DMS153 (cell line): ENCODE measurements at regions not wholly inside any gene's neighbourhood (a gene's known extent, or its start where the extent isn't known, plus 50 kb on each side); places are given as distances from the start of the nearest gene placed in this dataset.

Source experiments
- DNase-seq: peaks from one replicate; lab custom pipeline; 2025; lab: John Stamatoyannopoulos, UW

DNA sequence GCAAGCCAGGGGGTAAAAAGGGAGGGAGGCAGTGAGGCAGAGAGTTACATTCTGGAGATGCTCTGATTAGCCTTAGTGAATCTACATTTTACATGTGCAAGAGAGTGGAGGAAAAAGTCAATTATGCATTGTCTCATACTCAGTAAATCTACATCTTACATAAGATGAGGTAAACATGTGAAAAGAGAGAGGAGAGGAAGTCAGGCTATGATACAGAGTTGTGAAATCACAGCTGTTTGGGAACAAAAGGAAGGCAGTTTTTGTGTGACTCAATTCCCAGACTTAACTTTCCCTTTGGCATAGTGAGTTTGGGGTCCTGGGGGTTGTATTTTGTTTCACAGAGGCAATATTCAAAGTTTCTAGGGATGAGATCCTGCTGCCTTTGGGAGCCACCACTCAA, 67.8 kb downstream of the GP2 start:
- no peak for DNase-seq

DNA sequence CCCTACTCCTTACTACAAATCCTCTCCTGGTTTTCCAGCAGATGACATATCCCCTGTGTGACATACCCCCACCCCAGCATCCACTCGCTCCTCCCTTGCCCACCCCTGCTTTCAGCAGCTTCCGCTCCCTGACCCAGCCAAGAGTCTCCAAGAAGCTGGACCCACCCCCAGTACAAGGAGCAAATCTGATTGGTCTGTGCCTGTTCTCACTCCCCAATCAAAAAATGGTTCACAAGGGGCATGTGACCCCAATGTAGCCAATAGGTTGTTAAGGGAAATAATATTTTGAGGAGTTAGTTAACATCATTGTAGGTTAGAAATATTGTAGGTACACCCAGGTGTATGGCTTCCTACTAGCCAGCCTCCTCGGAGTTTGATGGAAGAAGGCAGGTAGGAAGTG, 70.1 kb downstream of the GP2 start:
- DNase-seq: no peak

DNA sequence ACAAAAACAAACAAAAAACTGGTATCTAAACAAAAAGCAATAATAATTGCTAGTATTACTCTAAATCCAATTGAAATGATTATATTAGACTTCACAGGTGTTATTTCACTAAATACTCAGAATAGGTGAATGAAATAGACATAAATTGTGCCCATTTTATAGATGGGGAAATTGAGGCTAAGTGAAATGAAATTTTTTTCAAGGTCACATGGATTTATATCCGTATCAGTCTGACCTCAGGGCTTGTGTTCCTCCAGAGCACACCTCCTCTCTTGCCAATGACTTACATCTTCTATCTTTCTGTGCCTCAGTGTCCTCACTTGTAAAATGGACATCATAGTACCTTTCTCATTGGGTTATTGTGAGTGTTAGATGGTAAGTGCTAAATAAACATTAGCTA, 72.3 kb downstream of the GP2 start:
- no peak for DNase-seq

GRCh38 chr16:20253825-20254224, 73.5 kb downstream of the GP2 start:
- no peak for DNase-seq

DNA sequence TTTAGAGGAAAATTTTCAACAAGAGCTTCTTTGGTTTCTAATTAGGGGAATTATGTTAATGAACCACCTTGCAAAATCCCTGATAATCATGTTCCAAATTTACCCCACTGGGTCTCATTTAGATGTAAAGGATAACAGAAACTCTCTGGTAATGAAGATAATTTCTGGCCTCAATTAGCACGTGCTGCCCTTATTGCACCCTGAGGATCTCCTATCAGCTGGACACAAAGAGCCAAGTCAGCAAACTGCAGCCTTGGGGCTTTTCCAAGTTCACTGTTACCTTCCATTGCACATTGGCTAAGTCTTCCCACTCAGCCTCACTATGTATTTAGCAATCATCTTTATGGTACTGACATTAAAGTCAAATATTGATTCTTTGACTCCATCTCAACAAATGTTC, 78.1 kb downstream of the GP2 start:
- DNase-seq: no peak

GRCh38 chr16:20247076-20247475, 80.2 kb downstream of the GP2 start:
- DNase-seq: no peak

- DNase-seq: no peak
Observed at GRCh38 chr16:20243731-20244281, 83.5 kb downstream of the GP2 start.

DNA sequence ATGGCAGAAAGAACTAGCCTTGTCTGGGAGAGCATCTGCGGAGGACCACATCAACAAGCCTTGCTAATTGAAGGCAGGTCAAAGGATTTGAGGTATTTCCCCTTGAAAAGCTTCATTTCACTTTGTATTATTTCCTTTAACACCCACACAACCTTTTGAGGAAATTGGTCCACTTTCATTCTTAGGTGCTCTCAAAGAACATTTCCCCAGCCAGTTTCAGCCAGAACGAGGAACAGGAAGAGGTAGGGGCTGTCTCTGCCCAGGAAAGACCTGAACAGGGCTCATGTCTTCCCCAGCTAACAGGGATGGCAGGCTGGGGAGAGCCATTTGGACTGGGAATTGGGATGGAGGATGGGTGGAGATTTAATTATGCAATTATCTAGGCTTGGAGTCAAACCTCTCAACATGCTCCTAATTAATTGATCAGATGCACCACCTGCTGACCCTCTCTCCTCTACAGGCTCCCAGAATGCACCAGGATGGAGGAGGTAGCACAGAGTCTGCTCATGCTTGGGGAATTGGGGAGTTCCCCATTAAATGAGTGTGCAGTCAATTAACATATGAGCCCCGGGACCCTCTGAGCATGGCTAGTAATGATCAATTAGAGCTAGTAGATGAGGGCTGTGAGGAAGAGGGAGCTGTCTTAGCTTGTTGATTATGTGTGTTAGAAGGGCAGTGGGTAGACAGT, 84.6 kb downstream of the GP2 start:
- DNase-seq: no peak

DNA sequence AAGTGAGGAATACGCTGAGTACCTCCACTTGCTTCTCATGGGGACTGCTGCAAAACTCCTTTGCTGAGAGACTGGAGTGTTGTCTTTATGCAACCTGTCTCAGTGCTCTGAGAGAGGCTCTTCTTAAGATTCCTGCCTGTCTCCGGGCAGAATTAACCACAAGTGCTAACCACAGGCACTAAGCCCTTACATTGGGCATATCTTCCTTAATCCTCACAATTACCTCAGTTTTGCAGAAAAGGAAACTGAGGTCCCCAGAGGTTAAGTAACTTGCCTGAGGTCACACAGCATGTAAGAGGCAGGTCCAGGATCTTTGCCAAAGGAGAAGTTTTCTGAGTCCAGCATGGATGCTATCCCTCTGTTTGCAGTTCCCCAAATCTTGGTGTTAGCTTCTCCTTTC, 86.0 kb downstream of the GP2 start:
- DNase-seq: no peak

DNA sequence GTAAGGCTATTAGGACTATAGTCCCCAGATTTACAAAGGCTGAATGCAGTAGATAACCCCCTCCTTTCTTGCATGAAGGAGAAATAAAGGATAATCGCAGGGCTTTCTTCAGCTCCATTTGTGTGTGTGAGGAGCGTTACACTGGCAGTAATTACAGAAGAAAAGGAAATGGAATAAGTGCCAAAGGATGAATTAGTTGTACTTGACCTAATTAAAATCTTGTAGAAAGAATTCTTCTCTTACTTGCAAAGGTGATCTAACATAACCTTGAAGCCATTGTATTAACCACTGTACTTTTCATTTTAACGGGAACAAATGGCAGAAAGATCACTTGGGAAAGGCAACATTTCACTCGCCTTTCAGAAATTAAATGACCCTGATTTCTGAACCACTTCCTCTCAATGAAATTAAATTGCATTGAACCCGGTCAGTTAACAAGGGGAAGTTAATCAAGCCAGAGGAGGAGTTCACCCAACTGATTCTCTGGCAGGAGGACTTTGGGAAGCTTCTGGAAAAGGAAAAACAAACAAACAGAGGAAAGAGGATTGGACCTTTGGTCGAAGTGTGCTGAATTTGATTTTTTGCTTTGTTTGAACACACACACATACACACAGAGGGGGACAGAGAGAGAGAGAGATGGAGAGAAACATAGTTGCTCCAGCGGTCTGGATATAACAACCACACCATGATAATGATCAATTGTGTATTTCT, 90.6 kb downstream of the GP2 start:
- DNase-seq: no peak

- DNase-seq: no peak
Observed at GRCh38 chr16:20225228-20225733, 102.0 kb downstream of the GP2 start.

- DNase-seq: no peak
Observed at GRCh38 chr16:20221208-20221607, 106.1 kb downstream of the GP2 start.

- DNase-seq: no peak
Observed at GRCh38 chr16:20218093-20218492, 109.2 kb downstream of the GP2 start.

DNA sequence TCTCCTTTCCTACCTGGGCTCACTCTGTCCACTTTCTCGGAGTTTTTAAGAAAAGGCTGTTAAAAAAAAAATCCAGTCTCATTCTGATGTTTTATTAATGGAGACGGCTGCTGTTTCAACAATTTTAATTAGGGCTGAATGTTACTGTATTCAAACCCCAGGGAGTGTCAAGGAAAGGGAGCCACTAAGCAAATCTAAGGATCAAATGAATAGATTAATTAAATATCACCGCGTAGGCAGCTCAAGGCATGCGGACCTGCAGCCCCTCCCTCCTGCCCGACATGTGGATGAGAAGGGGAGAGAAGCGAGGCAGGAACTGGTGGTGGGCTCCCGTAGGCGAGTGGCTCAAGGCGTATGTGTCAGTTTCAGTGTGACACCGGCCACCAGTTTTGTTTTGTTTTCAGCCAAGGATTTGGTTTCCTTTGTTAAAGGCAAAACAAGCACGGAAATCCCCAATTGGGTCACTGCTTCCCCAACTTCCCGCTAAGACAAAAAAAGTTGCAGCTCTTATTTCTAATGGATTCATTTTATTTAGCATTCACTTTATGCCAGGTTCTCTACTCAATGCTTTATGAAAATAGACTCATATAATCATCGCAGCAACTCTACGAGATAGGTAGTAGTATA, 110.6 kb downstream of the GP2 start:
- DNase-seq: no peak

- DNase-seq: no peak
Observed at GRCh38 chr16:20214401-20214800, 112.9 kb downstream of the GP2 start.

DNA sequence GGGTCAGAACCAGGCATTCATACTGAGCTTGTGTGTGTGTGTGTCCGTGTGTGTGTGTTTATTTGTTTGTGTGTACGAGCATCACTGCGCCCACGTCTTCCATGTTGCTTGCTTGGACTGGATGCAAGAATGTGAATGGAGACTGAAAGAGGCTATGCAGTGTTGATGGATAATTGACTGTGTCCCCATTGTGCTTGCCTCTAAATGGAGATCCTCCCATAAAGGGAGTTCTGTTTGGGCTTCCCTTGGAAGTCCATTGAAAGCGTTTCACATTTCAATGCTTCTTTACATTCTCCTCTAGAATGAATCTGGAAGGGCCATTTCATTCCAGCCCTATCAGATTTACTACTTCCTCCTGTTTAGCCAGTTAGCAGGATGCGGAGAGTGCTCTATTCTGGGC, 124.0 kb downstream of the GP2 start:
- DNase-seq: no peak

DNA sequence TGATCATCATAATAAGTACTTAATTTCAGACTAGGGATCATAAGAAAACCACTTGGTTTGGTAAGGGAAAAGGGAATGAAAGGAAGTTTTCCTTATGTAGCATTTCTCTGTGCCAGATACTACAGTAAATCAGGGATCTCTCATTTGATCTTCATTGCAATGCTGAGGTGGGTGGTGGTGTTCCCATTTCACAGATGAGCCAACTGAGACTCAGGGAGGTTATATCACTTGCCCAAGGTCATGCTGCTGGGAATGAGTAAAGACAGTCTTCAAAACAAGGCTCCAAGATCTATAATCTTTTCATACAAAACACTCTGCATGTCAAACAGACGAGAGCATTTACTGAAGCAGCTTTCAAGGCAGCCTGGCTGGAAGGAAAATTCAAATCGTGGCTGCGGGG, 124.6 kb downstream of the GP2 start:
- no peak for DNase-seq

GRCh38 chr16:20192801-20193200, 119.1 kb upstream of the GPR139 start:
- no peak for DNase-seq

GRCh38 chr16:20191566-20191965, 117.9 kb upstream of the GPR139 start:
- DNase-seq: no peak

DNA sequence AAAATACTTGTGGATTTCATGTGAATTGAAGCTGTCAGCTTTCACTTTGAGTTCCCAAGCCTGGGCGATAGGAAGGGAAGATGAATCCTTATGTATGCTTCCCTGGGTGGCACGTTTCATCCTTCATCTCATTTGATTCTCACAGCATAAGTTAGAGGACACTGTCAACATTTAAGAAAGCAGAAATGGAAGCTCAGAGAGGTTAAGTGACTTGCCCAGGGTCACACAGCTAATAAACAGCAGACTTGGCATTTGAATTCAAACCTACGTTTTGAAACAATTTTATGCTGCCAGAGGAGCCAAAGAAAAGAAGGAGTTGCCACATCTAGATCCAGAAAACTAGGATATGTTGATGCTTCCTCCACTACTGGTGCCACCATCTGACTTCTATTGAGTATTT, 108.3 kb upstream of the GPR139 start:
- DNase-seq: no peak

DNA sequence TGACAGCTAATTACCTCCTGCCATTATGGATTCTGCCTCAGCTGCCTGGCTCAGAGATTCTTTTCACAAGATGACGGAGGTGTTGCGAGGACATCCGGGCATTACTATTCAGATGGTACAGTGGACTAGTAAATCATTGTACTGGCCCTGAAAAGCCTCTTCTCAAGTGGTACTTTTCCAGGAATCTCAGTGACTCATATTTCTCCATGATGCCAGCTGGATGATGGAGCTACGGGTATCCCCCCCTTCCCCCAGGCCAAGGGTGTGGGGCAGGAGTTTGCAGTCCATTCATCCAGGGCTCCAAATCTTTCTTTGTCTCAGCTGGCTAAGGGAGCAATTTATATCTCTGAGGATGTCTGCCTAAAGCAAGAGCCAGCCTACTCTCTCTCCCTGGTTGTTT, 107.7 kb upstream of the GPR139 start:
- peak; percentile 87 for DNase-seq

DNA sequence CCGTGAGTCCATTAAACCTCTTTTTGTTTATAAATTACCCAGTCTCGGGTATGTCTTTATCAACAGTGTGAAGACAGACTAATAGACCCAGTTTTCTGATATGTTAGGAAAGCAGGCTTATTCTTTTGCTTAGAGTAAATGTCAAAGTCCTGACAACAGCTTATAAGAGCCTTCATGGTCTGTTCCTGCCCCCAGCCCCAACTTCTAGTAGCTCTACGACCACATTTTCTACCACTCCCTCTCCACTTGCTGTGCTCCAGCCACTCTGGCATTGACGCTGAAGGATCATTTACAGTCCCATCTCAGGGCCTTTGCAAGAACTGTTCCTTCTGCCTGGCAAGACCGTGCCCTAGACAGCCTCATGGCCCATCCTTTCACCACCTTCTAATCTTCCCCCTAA, 104.6 kb upstream of the GPR139 start:
- DNase-seq: no peak

DNA sequence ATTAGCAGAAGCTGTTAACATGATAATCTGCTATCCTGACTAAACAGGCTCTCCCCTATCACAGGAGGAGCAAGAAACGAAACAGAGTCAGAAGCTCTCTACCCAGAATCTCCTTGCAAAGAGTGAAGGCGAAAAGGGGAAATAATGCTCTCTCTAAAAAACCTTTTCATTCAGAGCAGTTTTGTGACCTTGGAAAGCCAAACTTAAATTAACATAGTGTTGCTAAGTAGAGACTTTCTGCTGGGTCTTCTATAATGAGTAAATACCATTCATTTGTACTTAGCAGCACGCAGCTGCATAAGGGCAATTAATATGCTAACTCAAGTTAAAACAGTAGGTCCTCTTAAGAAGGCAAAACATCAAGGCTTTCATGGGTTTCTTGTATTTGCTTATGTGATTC, 101.7 kb upstream of the GPR139 start:
- no peak for DNase-seq
